SK-N-SH treated with all-trans-retinoic acid at 6 μM for 48 hours (cell line): ENCODE measurements at regions not wholly inside any gene's neighbourhood (a gene's known extent, or its start where the extent isn't known, plus 50 kb on each side); places are given as distances from the start of the nearest gene placed in this dataset.

Source experiments
- ATAC-seq: fragments of 200-7000 bp; cut with Tn5 transposase; 3 replicates; pipeline ENCODE4 v1.9.1; 2020; ENCODE audit warnings: mild to moderate bottlenecking, moderate library complexity
- ARNTL ChIP-seq: fragments of 450-650 bp; formaldehyde crosslinking; IDR thresholded peaks from 2 replicates; pipeline ENCODE4 v1.5.0; 2020; ENCODE audit warnings: low read depth, mild to moderate bottlenecking, moderate library complexity, borderline replicate concordance
- BACH2 ChIP-seq: fragments of 250-450 bp; sonication (Bioruptor Pico); IDR thresholded peaks from 2 replicates; pipeline ENCODE4 v1.9.0; 2021; ENCODE audit warnings: mild to moderate bottlenecking, borderline replicate concordance
- CREB5 ChIP-seq: fragments of 250-450 bp; sonication (Bioruptor Pico); IDR thresholded peaks from 2 replicates; pipeline ENCODE4 v1.5.1; 2020; ENCODE audit warnings: low read depth, mild to moderate bottlenecking, moderate library complexity
- CSDC2 ChIP-seq: fragments of 250-450 bp; sonication (Bioruptor Pico); IDR thresholded peaks from 2 replicates; pipeline ENCODE4 v1.5.0; 2020; ENCODE audit warnings: mild to moderate bottlenecking, moderate library complexity
- ESRRG ChIP-seq: fragments of 250-450 bp; sonication (Bioruptor Pico); IDR thresholded peaks from 2 replicates; pipeline ENCODE4 v1.6.1; 2021; ENCODE audit warnings: mild to moderate bottlenecking
- GLIS3 ChIP-seq: fragments of 250-450 bp; sonication (Bioruptor Pico); IDR thresholded peaks from 2 replicates; pipeline ENCODE4 v1.5.0; 2020; ENCODE audit warnings: mild to moderate bottlenecking, moderate library complexity
- ISL1 ChIP-seq: fragments of 250-450 bp; sonication (Bioruptor Pico); IDR thresholded peaks from 2 replicates; pipeline ENCODE4 v2.1.2; 2022; ENCODE audit warnings: mild to moderate bottlenecking, moderate library complexity
- OSR1 ChIP-seq: fragments of 250-450 bp; sonication (Bioruptor Pico); IDR thresholded peaks from 2 replicates; pipeline ENCODE4 v1.8.0; 2022; ENCODE audit warnings: moderate library complexity, mild to moderate bottlenecking, inconsistent platforms
- PATZ1 ChIP-seq: fragments of 250-450 bp; sonication (Bioruptor Pico); IDR thresholded peaks from 2 replicates; pipeline ENCODE4 v1.8.0; 2020; ENCODE audit warnings: mild to moderate bottlenecking, moderate library complexity, borderline replicate concordance
- PPARA ChIP-seq: fragments of 250-450 bp; sonication (Bioruptor Pico); IDR thresholded peaks from 2 replicates; pipeline ENCODE4 v1.5.0; 2020; ENCODE audit warnings: mild to moderate bottlenecking, borderline replicate concordance
- RARB ChIP-seq: fragments of 250-450 bp; sonication (Bioruptor Pico); IDR thresholded peaks from 2 replicates; pipeline ENCODE4 v1.8.0; 2021; ENCODE audit warnings: mild to moderate bottlenecking, moderate library complexity
- SNAI2 ChIP-seq: fragments of 250-450 bp; sonication (Bioruptor Pico); IDR thresholded peaks from 2 replicates; pipeline ENCODE4 v1.5.0; 2020; ENCODE audit warnings: mild to moderate bottlenecking, moderate library complexity
- TCF4 ChIP-seq: fragments of 250-450 bp; sonication (Bioruptor Pico); IDR thresholded peaks from 2 replicates; pipeline ENCODE4 v1.8.0; 2021; ENCODE audit warnings: mild to moderate bottlenecking, moderate library complexity, borderline replicate concordance
- TOX ChIP-seq: fragments of 250-450 bp; sonication (Bioruptor Pico); IDR thresholded peaks from 2 replicates; pipeline ENCODE4 v1.8.0; 2021; ENCODE audit warnings: mild to moderate bottlenecking, moderate library complexity, borderline replicate concordance
- TSHZ2 ChIP-seq: fragments of 250-450 bp; sonication (Bioruptor Pico); IDR thresholded peaks from 2 replicates; pipeline ENCODE4 v1.5.0; 2020; ENCODE audit warnings: mild to moderate bottlenecking, moderate library complexity
- ZC3H10 ChIP-seq: fragments of 250-450 bp; sonication (Bioruptor Pico); IDR thresholded peaks from 2 replicates; pipeline ENCODE4 v1.5.1; 2021; ENCODE audit warnings: mild to moderate bottlenecking, moderate library complexity
- ZFP3 ChIP-seq: fragments of 250-450 bp; sonication (Bioruptor Pico); IDR thresholded peaks from 2 replicates; pipeline ENCODE4 v1.5.0; 2020; ENCODE audit warnings: mild to moderate bottlenecking, moderate library complexity
- ZFP30 ChIP-seq: fragments of 450-650 bp; formaldehyde crosslinking; IDR thresholded peaks from 2 replicates; pipeline ENCODE4 v1.5.0; 2022; ENCODE audit warnings: mild to moderate bottlenecking, moderate library complexity
- ZNF70 ChIP-seq: fragments of 450-650 bp; formaldehyde crosslinking; IDR thresholded peaks from 2 replicates; pipeline ENCODE4 v1.5.0; 2020; ENCODE audit warnings: mild to moderate bottlenecking, moderate library complexity
- ZNF8 ChIP-seq: fragments of 450-650 bp; formaldehyde crosslinking; IDR thresholded peaks from 2 replicates; pipeline ENCODE4 v1.5.0; 2020; ENCODE audit warnings: mild to moderate bottlenecking, moderate library complexity
- TF ChIP-seq, protein P1 (sequence below): fragments of 250-450 bp; sonication (Bioruptor Pico); IDR thresholded peaks from 2 replicates; pipeline ENCODE4 v1.5.1; 2021; ENCODE audit warnings: mild to moderate bottlenecking, moderate library complexity

GRCh38 chr10:128645486-128645885 lies 519.3 kb upstream of the MKI67 start:
- ATAC-seq, result no peak
- no peak for TF ChIP-seq ZNF70 (CRISPR knock-in tag)
- TF ChIP-seq BACH2 (CRISPR knock-in tag), result no peak
- no peak for TF ChIP-seq CSDC2 (CRISPR knock-in tag)
- no peak for TF ChIP-seq TOX (CRISPR knock-in tag)
- TF ChIP-seq GLIS3 (CRISPR knock-in tag), result no peak

GRCh38 chr10:128646956-128647355 lies 520.7 kb upstream of the MKI67 start:
- TF ChIP-seq ARNTL (CRISPR knock-in tag) (no peak), BACH2 (CRISPR knock-in tag) (no peak), OSR1 (no peak), ZFP3 (CRISPR knock-in tag) (no peak), ZC3H10 (CRISPR knock-in tag) (no peak), ZNF70 (CRISPR knock-in tag) (no peak), ISL1 (CRISPR knock-in tag) (no peak), TCF4 (CRISPR knock-in tag) (no peak), PPARA (CRISPR knock-in tag) (no peak), PATZ1 (CRISPR knock-in tag) (no peak), CREB5 (CRISPR knock-in tag) (no peak), ESRRG (CRISPR knock-in tag) (no peak)
- TF ChIP-seq, protein P1, sequence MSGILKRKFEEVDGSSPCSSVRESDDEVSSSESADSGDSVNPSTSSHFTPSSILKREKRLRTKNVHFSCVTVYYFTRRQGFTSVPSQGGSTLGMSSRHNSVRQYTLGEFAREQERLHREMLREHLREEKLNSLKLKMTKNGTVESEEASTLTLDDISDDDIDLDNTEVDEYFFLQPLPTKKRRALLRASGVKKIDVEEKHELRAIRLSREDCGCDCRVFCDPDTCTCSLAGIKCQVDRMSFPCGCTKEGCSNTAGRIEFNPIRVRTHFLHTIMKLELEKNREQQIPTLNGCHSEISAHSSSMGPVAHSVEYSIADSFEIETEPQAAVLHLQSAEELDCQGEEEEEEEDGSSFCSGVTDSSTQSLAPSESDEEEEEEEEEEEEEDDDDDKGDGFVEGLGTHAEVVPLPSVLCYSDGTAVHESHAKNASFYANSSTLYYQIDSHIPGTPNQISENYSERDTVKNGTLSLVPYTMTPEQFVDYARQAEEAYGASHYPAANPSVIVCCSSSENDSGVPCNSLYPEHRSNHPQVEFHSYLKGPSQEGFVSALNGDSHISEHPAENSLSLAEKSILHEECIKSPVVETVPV (CRISPR knock-in tag), result no peak
- no peak for ATAC-seq

GRCh38 chr10:128657548-128657947 lies 531.3 kb upstream of the MKI67 start:
- TF ChIP-seq ZNF70 (CRISPR knock-in tag) (no peak), TOX (CRISPR knock-in tag) (no peak), CSDC2 (CRISPR knock-in tag) (no peak), GLIS3 (CRISPR knock-in tag) (no peak), OSR1 (no peak)
- ATAC-seq, result no peak

GRCh38 chr10:128660726-128661125 lies 534.5 kb upstream of the MKI67 start:
- TF ChIP-seq ISL1 (CRISPR knock-in tag), result no peak
- no peak for TF ChIP-seq TOX (CRISPR knock-in tag)
- no peak for TF ChIP-seq ESRRG (CRISPR knock-in tag)
- no peak for TF ChIP-seq ZNF8 (CRISPR knock-in tag)
- no peak for TF ChIP-seq ZFP3 (CRISPR knock-in tag)
- TF ChIP-seq RARB (CRISPR knock-in tag), result no peak
- TF ChIP-seq TCF4 (CRISPR knock-in tag), result no peak
- no peak for TF ChIP-seq SNAI2 (CRISPR knock-in tag)
- no peak for TF ChIP-seq ZFP30 (CRISPR knock-in tag)
- no peak for TF ChIP-seq CSDC2 (CRISPR knock-in tag)
- TF ChIP-seq TSHZ2 (CRISPR knock-in tag), result no peak
- TF ChIP-seq, protein P1 (CRISPR knock-in tag), result no peak
- ATAC-seq, result no peak
